22Rv1 (cell line): ENCODE measurements at regions not wholly inside any gene's neighbourhood (a gene's known extent, or its start where the extent isn't known, plus 50 kb on each side); places are given as distances from the start of the nearest gene placed in this dataset.

Experiments
- ZFX ChIP-seq: fragments of 450-650 bp; IDR thresholded peaks from 2 replicates; pipeline ENCODE4 v1.6.1; 2017; ENCODE audit warnings: antibody characterized with exemption, borderline replicate concordance
- TF ChIP-seq, protein P1 (sequence below): fragments of 450-650 bp; IDR thresholded peaks from 2 replicates; pipeline ENCODE4 v1.5.1; 2017; ENCODE audit warnings: mild to moderate bottlenecking

DNA sequence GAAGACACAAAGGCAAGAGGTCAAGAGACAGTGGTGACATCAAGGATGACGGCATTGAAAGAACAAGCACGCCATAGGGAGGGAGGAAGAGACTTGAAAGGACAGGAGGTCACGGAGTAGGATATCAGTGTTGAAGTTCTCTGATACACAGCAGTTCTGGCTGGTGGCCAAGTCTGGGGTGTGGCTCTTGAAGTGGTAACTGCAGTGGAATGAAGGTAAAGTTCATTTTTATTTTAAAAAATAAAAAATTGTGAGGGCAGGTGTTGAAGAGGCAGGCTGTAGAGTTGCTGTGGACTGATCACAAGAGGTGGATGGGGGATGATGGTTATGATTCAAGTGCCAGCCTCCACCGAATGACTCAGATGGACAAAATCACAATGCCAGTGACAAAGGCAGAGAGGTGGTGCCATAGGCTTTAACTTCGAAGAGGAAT is 53.2 kb upstream of the BMP2 start:
- TF ChIP-seq, protein P1, sequence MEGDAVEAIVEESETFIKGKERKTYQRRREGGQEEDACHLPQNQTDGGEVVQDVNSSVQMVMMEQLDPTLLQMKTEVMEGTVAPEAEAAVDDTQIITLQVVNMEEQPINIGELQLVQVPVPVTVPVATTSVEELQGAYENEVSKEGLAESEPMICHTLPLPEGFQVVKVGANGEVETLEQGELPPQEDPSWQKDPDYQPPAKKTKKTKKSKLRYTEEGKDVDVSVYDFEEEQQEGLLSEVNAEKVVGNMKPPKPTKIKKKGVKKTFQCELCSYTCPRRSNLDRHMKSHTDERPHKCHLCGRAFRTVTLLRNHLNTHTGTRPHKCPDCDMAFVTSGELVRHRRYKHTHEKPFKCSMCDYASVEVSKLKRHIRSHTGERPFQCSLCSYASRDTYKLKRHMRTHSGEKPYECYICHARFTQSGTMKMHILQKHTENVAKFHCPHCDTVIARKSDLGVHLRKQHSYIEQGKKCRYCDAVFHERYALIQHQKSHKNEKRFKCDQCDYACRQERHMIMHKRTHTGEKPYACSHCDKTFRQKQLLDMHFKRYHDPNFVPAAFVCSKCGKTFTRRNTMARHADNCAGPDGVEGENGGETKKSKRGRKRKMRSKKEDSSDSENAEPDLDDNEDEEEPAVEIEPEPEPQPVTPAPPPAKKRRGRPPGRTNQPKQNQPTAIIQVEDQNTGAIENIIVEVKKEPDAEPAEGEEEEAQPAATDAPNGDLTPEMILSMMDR: no peak
- no peak for TF ChIP-seq ZFX
